Activated CD4-positive, alpha-beta T cell treated with anti-CD3 and anti-CD28 coated beads, Interleukin-2, Interleukin-4, amounts not matched to agents 100 ng/mL and 50 ng/mL, durations not matched to agents 16 hours and 8 hours (primary cell): ENCODE measurements at regions not wholly inside any gene's neighbourhood (a gene's known extent, or its start where the extent isn't known, plus 50 kb on each side); places are given as distances from the start of the nearest gene placed in this dataset.

Experiments used
- DNase-seq: peaks from one replicate; pipeline ENCODE4 v3.0.0-alpha.2; 2020; ENCODE audit warnings: low spot score

GRCh38 chr11:79561496-79561895, 120.7 kb upstream of the TENM4 start:
- no peak for DNase-seq

DNA sequence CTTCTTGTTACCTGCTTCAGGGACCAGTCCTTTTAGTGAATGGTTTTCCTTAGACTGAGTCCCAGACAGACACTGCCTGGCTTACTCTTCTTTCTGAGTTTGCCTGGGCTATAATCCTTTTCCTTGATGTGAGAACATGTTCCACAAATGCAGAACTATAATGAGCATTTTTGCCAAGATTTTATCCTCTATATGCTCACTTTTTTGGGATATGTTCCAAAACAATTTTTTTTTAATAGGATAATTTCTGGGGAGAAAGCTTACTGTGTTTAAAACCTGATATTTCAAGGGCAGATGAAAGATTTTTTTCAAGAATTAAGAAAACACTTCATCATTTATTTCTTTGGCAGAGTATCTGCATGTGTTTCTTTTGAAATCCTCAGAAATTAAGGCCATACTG, 110.0 kb upstream of the TENM4 start:
- DNase-seq = no peak

GRCh38 chr11:79547256-79547655, 106.4 kb upstream of the TENM4 start:
- no peak for DNase-seq

DNA sequence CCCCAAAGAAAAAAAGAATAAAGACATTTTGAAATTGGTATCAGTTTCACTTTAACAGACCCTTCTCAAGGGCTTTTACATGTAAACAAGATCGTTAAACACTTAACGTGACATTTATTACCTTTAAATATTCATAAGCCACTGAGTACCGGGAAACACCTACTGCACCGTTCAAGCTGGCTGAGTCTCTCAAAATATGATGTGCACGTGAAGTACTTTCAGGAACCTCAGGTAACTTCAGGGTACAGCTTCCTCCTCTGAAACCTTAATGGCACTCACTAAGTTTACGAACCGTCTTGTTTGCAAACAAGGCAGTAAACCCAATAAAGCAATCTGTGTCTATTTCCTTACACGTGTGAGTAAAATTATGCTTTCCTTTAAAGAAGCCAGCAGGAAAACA, 105.5 kb upstream of the TENM4 start:
- DNase-seq = no peak

DNA sequence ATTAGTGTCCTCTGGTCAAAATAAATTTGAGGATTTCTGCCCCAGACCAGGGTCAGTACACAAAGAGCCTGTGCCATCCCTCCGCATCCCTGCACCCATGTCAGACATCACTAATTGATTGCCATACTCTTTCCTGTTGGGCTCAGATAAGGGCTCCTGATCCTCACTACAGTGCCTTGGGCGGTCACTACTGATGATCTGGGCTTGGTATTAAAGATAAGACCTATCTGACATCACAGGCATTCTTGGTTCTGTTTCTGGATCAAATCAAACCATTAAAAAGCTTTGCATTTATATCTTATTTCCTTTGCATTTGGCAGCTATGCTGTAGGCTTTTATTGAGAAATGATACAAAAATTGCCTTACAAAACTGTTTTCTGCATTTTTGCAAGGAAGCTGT, 103.5 kb upstream of the TENM4 start:
- DNase-seq = no peak

DNA sequence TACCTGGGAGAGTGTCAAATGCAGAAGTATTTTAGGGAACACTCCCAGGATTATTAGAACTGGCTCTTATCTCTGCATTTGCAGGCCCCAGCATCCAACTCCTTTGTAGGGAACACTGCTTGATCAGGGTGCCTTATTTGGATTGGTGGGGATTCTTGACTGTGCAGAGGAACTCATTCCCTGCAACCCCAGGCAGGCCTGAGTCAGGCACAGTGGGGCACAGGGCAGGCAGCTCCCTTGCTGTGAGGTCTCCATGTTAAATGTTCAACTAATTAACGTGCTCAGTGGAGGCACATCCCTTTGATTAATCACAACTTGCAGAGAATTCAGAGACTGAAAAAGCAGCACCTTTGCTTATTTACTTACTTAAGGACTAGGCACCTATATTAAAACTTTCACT, 102.3 kb upstream of the TENM4 start:
- no peak for DNase-seq

DNA sequence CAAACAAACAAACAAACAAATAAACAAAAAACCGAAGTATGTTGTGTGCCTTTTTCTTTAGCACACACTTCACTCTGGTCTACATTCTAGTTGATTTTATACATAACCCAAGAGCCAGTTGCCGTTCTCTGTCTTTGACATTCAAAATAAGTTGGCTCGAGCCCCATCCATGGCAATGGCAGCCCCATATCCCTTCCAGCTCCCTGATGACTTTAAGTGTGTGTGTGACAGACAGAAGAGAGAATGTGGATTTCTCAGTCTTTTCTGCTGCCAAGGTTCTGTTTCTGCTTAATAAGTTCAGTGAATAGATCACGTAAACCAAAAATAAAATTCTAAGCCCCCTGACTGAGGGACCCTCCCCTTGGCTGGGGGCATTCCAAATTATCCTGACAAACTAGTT, 100.6 kb upstream of the TENM4 start:
- DNase-seq = no peak

DNA sequence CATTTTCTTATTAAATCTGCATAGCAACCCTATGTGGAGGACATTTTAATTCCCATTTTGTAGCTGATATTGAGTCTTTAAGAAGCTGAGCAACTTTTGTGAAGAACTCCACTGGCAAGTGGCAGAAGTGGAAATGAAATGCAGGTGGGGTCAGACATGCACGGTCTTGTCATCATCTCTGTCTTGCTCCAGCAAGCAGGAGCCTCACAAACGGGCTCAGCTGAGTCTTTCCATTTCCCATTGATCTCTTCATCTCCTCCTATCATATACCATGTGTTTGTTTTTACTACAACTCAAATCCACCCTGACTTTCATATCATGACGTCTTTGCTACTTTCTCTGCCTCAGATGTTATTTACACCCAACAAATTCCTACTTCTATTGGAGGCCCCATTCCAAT, 97.9 kb upstream of the TENM4 start:
- DNase-seq = no peak

GRCh38 chr11:79536155-79536917, 95.5 kb upstream of the TENM4 start:
- no peak for DNase-seq

DNA sequence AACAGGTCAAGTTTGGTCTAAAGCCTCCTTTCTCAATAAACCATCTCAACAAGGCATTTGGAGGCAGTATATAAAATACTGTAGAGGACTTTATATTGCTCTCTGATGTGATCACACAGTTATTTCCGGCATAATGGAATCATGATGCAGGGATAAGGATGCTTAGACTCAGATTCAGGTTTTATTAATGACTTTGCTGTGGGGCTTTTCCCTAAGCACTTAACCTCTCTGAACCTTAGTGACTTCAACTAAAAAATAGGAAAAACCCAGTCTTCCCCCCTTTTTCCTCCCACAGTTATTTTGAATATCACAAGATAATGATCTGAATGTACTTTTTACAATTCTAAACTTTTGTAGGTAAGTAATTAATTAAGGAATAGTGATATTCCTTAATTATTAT, 94.8 kb upstream of the TENM4 start:
- no peak for DNase-seq

- DNase-seq = no peak
Measured at GRCh38 chr11:79525257-79525656, 84.4 kb upstream of the TENM4 start.

GRCh38 chr11:79522626-79523025, 81.8 kb upstream of the TENM4 start:
- no peak for DNase-seq

GRCh38 chr11:79520086-79520485, 79.3 kb upstream of the TENM4 start:
- DNase-seq = no peak

GRCh38 chr11:79515781-79516180, 75.0 kb upstream of the TENM4 start:
- DNase-seq = no peak

- DNase-seq = no peak
Measured at GRCh38 chr11:79514695-79515094, 73.9 kb upstream of the TENM4 start.

DNA sequence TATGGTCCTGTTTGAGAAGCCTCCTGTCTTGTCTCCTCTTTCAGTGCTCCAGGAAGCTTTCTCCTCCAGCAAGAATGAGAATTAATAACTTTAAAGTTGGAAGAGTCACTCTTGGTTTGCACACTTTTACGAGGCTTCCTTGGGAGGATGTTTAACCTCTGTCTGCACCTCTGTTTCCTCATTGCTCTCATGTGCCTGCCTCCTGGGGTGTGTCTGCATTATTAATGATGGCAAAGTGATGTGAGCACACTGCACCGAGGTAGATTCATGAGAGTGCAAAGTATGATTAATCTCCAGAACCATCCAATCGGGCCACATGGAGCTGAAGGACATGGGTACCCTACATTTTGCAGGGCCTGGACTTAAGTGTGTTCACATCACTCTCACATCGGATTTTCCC, 73.5 kb upstream of the TENM4 start:
- no peak for DNase-seq

GRCh38 chr11:79512706-79513469, 72.1 kb upstream of the TENM4 start:
- DNase-seq = no peak

DNA sequence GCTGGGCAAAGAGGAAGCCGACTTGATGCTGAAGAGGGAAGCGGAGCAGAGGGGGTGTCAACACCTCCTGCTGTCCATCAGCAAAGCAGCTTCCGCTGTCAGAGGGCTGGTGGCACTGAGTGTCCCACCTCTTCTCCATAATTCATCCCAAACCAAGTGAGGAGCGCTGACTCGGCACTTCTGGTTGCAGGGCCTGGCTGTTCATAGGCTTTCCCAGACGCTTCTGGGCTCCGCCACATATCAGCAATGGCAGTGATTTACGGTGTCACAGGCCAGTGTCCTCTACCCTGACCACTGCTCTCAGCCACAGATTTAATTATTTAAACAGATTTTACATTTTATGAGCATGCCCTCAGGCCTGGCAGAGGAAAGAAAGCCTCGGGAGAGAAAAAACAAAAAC, 70.1 kb upstream of the TENM4 start:
- DNase-seq = no peak

DNA sequence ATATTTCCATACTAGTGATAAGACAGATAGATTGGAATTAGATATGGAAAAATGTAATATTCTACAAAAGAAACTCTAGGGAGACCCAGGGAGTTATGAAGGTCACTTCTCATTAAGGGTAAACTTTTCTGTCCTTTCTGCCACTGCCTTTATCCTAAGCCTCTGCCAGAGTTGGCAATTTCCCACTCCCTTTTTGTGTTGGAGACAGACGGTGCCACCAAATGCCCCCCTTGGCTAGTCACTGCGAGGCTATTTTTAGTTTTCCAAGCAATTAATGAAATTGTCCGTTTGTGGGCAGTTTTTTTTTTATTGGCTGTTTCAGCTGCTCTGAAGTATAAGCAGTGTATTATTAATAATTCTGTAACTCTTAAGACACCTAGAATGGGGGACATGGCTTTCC, 67.6 kb upstream of the TENM4 start:
- DNase-seq = no peak

GRCh38 chr11:79507706-79508105, 66.9 kb upstream of the TENM4 start:
- no peak for DNase-seq

GRCh38 chr11:79506734-79507344, 66.0 kb upstream of the TENM4 start:
- DNase-seq = no peak

GRCh38 chr11:79506124-79506523, 65.3 kb upstream of the TENM4 start:
- no peak for DNase-seq

GRCh38 chr11:79503028-79503427, 62.2 kb upstream of the TENM4 start:
- DNase-seq = no peak
